Mucosa of descending colon (tissue), 3 donors: ENCODE measurements at regions not wholly inside any gene's neighbourhood (a gene's known extent, or its start where the extent isn't known, plus 50 kb on each side); places are given as distances from the start of the nearest gene placed in this dataset.

Experiments used
- ATAC-seq: fragments of 200-7000 bp; cut with Tn5 transposase; one replicate; pipeline ENCODE4 v1.9.1; 2020; ENCODE audit warnings: mild to moderate bottlenecking, moderate library complexity
- DNase-seq, 3 donors: peaks; one replicate each; pipeline ENCODE4 v3.0.0-alpha.2; 2020
- H3K36me3 ChIP-seq: fragments of 200-600 bp; one replicate; pipeline ENCODE4 v1.8.0; 2021; ENCODE audit warnings: low read depth, mild to moderate bottlenecking
- H3K4me1 ChIP-seq: fragments of 200-600 bp; one replicate; pipeline ENCODE4 v1.8.0; 2021; ENCODE audit warnings: low read depth, mild to moderate bottlenecking
- H3K4me3 ChIP-seq: fragments of 200-600 bp; one replicate; pipeline ENCODE4 v1.8.0; 2021; ENCODE audit warnings: mild to moderate bottlenecking
- H3K9me3 ChIP-seq: fragments of 200-600 bp; one replicate; pipeline ENCODE4 v1.8.0; 2021; ENCODE audit warnings: mild to moderate bottlenecking
- CTCF ChIP-seq: fragments of 200-600 bp; IDR thresholded peaks from one replicate; pipeline ENCODE4 v1.8.0; 2022; ENCODE audit warnings: antibody characterized with exemption, mild to moderate bottlenecking
- intact Hi-C, 2 donors: fragments of 100-400 bp; cut with DNase I in 1 of 2; cut with micrococcal nuclease in 1 of 2; formaldehyde crosslinking; loops; one replicate each; pipeline versions ENCODE4 v1.11.0 to v1.11.1; 2022; cut with DNase I, micrococcal nuclease
- donor health status: DM: no; HTN: no; CAD: no; lungs with moderate emphysema.
- donor health status: DM: no; HTN: no; CAD: no.
- donor health status: DM: no; HTN: yes; CAD: no.

- no peaks in the 10 kb centered on the region for H3K36me3 ChIP-seq
- H3K4me1 ChIP-seq, result peaks cover 17% of the 10 kb centered on the region
- no peaks in the 10 kb centered on the region for H3K9me3 ChIP-seq
- H3K4me3 ChIP-seq, result no peak overlapping the region
- ATAC-seq (no peak), DNase-seq (no peak)
- intact Hi-C loops, result no loop called here
- no peak for TF ChIP-seq CTCF
These were observed 54.9 kb upstream of the DAB2IP start for GRCh38 chr9:121596515-121596914.

- H3K4me3 ChIP-seq, result no peak overlapping the region
- TF ChIP-seq CTCF, result no peak
- no peaks in the 10 kb centered on the region for H3K9me3 ChIP-seq
- DNase-seq, result peak in 1 of 3 donors; percentile 55
- peaks cover 17% of the 10 kb centered on the region for H3K4me1 ChIP-seq
- no peak for ATAC-seq
- H3K36me3 ChIP-seq, result no peaks in the 10 kb centered on the region
- intact Hi-C loops, result no loop called here
These were observed 53.7 kb upstream of the DAB2IP start for GRCh38 chr9:121597698-121598166.

GRCh38 chr9:121598167-121598964 is 53.1 kb upstream of the DAB2IP start:
- DNase-seq (peak; percentile 23 to 72 (median 72)), ATAC-seq (peak; percentile 68)
- Histone ChIP-seq H3K36me3 (no peaks in the 10 kb centered on the region), H3K4me3 (no peak overlapping the region), H3K4me1 (peaks cover 17% of the 10 kb centered on the region), H3K9me3 (no peaks in the 10 kb centered on the region)
- no peak for TF ChIP-seq CTCF
- intact Hi-C loops, result no loop called here

GRCh38 chr9:121598965-121599871 is 52.2 kb upstream of the DAB2IP start:
- intact Hi-C loops, result no loop called here
- peaks cover 17% of the 10 kb centered on the region for H3K4me1 ChIP-seq
- no peak for TF ChIP-seq CTCF
- no peaks in the 10 kb centered on the region for H3K9me3 ChIP-seq
- ATAC-seq (peak; percentile 85), DNase-seq (peak; percentile 60 to 77 (median 67))
- H3K36me3 ChIP-seq, result no peaks in the 10 kb centered on the region
- no peak overlapping the region for H3K4me3 ChIP-seq

- Histone ChIP-seq H3K9me3 (no peaks in the 10 kb centered on the region), H3K36me3 (no peaks in the 10 kb centered on the region), H3K4me3 (no peak overlapping the region), H3K4me1 (peaks cover 17% of the 10 kb centered on the region)
- DNase-seq (peak in 1 of 3 donors; percentile 44), ATAC-seq (no peak)
- intact Hi-C loops, result no loop called here
- no peak for TF ChIP-seq CTCF
These were observed 51.4 kb upstream of the DAB2IP start for GRCh38 chr9:121599872-121600585.
